Common myeloid progenitor, CD34-positive (primary cell): ENCODE measurements at regions not wholly inside any gene's neighbourhood (a gene's known extent, or its start where the extent isn't known, plus 50 kb on each side); places are given as distances from the start of the nearest gene placed in this dataset.

ENCODE experiments used
- CTCF ChIA-PET: fragments of 350-600 bp; sonication (Branson Sonifier 250); formaldehyde crosslinking; loops from one replicate; lab custom pipeline; 2021; ENCODE audit warnings: antibody characterized with exemption; lab: Charles Lee
- POLR2A ChIA-PET: fragments of 350-600 bp; sonication (Branson Sonifier 250); formaldehyde crosslinking; loops from one replicate; lab custom pipeline; 2021; ENCODE audit warnings: antibody characterized with exemption; lab: Charles Lee
- DNase-seq, 3 donors: peaks; one replicate each; pipeline versions ENCODE4 v3.0.0 to v3.0.0-alpha.2; 2013
- H3K27ac ChIP-seq, 2 experiments: 1 replicate in 1 of 2; 2 replicates in 1 of 2; pipeline ENCODE4 v1.7.0; 2013; ENCODE audit warnings: inconsistent platforms in 2 of 2, low read length in 2 of 2, mild to moderate bottlenecking in 2 of 2, low read depth in 1 of 2, moderate library complexity in 1 of 2; ENCODE audit not compliant: severe bottlenecking in 2 of 2, insufficient read depth in 1 of 2, poor library complexity in 1 of 2
- H3K27me3 ChIP-seq, 5 experiments: replicated peaks in 2 of 5; 1 replicate in 3 of 5; 2 replicates in 2 of 5; pipeline versions ENCODE4 v1.6.1 to v1.7.0; 2013; ENCODE audit warnings: low read length in 4 of 5, mild to moderate bottlenecking in 2 of 5, moderate library complexity in 2 of 5, inconsistent platforms in 1 of 5; ENCODE audit not compliant: insufficient read depth in 5 of 5, control insufficient read depth in 4 of 5
- H3K36me3 ChIP-seq, 4 experiments: 1 replicate in 2 of 4; 2 replicates in 2 of 4; pipeline versions ENCODE4 v1.6.1 to v1.7.0; 2013; ENCODE audit warnings: low read length in 3 of 4, control low read depth in 1 of 4, mild to moderate bottlenecking in 1 of 4; ENCODE audit not compliant: control insufficient read depth in 4 of 4, insufficient read depth in 4 of 4
- H3K4me1 ChIP-seq, 4 experiments: 1 replicate in 3 of 4; 2 replicates in 1 of 4; pipeline versions ENCODE4 v1.6.1 to v1.7.1; 2013; ENCODE audit warnings: low read length in 3 of 4, mild to moderate bottlenecking in 3 of 4, control low read depth in 1 of 4, inconsistent platforms in 1 of 4, moderate library complexity in 1 of 4; ENCODE audit not compliant: control insufficient read depth in 4 of 4, insufficient read depth in 4 of 4; ENCODE audit errors: control extremely low read depth in 1 of 4
- H3K4me3 ChIP-seq, 7 experiments: 1 replicate in 4 of 7; 2 replicates in 3 of 7; pipeline versions ENCODE4 v1.5.1 to v1.7.0; 2013; ENCODE audit warnings: mild to moderate bottlenecking in 7 of 7, low read length in 6 of 7, moderate library complexity in 6 of 7, inconsistent platforms in 2 of 7, low read depth in 2 of 7, control low read depth in 1 of 7; ENCODE audit not compliant: insufficient read depth in 4 of 7, control insufficient read depth in 1 of 7; ENCODE audit errors: extremely low read depth in 1 of 7
- H3K9me3 ChIP-seq, 5 experiments: 1 replicate in 4 of 5; 2 replicates in 1 of 5; pipeline versions ENCODE4 v1.6.1 to v1.7.1; 2013; ENCODE audit warnings: low read length in 4 of 5, mild to moderate bottlenecking in 2 of 5, inconsistent platforms in 1 of 5, low read depth in 1 of 5, moderate library complexity in 1 of 5; ENCODE audit not compliant: control insufficient read depth in 4 of 5, insufficient read depth in 2 of 5; ENCODE audit errors: control extremely low read depth in 1 of 5
- WGBS: methylation state at CpG from one replicate; pipeline ENCODE4 v1.1.5; 2013; ENCODE audit not compliant: insufficient coverage; 5-methylcytosine and 5-hydroxymethylcytosine counted together

DNA sequence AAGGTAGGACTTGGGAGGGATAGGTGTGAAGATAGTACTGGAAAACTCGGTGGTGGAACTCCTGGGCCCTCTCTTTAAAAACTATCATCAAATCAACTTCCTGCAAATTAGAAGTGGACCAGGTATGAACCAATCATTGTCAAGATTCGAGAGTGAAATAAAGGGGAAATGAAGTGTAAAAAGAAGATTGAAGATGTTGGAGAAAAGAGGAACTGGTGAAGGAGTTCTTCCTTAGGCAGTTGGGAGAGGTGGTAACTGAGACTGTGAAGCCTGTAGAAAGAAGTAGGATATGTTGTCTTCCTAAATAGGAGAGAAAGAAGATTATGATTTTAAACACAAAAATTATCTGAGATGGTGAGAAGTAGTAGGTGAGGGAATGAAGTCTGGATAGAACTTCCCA, 212.2 kb downstream of the PPP1R2C start:
- H3K27ac ChIP-seq = no peak overlapping the region
- H3K4me3 ChIP-seq = no peak overlapping the region
- no peaks in the 10 kb centered on the region for H3K9me3 ChIP-seq
- no peaks in the 10 kb centered on the region for H3K27me3 ChIP-seq
- peak in 2 of 3 donors; percentile 0 to 2 for DNase-seq
- no peaks in the 10 kb centered on the region for H3K4me1 ChIP-seq
- no peaks in the 10 kb centered on the region for H3K36me3 ChIP-seq
- WGBS = 14% methylated on average over 1 of the region's 2 CpGs
- ChIA-PET POLR2A (no interaction called here), CTCF (no interaction called here)

DNA sequence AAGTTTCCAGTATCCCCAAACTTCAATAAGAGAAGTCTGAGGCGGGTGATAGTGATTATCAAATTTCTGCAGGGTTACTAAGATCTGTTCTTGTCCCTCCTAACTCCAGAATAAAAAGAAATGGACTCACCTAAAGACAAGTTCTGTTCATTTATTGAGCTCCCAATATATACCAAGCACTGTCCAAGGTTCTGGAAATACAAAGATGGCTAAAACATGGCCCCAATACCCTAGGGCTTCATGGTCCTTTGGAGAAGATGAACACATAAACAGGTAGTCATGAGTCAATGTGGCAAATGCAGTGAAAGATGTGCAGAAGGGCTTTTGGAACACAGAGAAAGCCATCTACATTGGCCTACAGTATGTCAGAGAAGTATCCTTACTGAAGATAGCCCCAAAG, 231.2 kb downstream of the PPP1R2C start:
- WGBS = 80% methylated on average over 1 of the region's 1 CpG
- no peaks in the 10 kb centered on the region for H3K27me3 ChIP-seq
- ChIA-PET CTCF (no interaction called here), POLR2A (no interaction called here)
- H3K9me3 ChIP-seq = peaks cover 0 to 4% (median 0%) of the 10 kb centered on the region in 5 experiments
- no peak for DNase-seq
- H3K4me1 ChIP-seq = no peaks in the 10 kb centered on the region
- no peak overlapping the region for H3K27ac ChIP-seq
- no peak overlapping the region for H3K4me3 ChIP-seq
- H3K36me3 ChIP-seq = no peaks in the 10 kb centered on the region

GRCh38 chrX:42544883-42545282, 233.1 kb downstream of the PPP1R2C start:
- CTCF ChIA-PET = no interaction called here

GRCh38 chrX:42541554-42541953, 236.4 kb downstream of the PPP1R2C start:
- ChIA-PET CTCF (no interaction called here), POLR2A (no interaction called here)
- no peaks in the 10 kb centered on the region for H3K27me3 ChIP-seq
- H3K9me3 ChIP-seq = peaks cover 0 to 4% (median 0%) of the 10 kb centered on the region in 5 experiments
- H3K36me3 ChIP-seq = no peaks in the 10 kb centered on the region
- H3K4me3 ChIP-seq = no peak overlapping the region
- DNase-seq = no peak
- H3K27ac ChIP-seq = no peak overlapping the region
- no peaks in the 10 kb centered on the region for H3K4me1 ChIP-seq

More at GRCh38 chrX:42544883-42545282, 233.1 kb downstream of the PPP1R2C start:
- POLR2A ChIA-PET = no interaction called here
- no peak for DNase-seq
- Histone ChIP-seq H3K4me1 (no peaks in the 10 kb centered on the region), H3K27ac (no peak overlapping the region), H3K36me3 (no peaks in the 10 kb centered on the region), H3K27me3 (no peaks in the 10 kb centered on the region), H3K9me3 (peaks cover 0 to 4% (median 0%) of the 10 kb centered on the region in 5 experiments), H3K4me3 (no peak overlapping the region)
- WGBS = 89% methylated on average over 1 of the region's 2 CpGs

DNA sequence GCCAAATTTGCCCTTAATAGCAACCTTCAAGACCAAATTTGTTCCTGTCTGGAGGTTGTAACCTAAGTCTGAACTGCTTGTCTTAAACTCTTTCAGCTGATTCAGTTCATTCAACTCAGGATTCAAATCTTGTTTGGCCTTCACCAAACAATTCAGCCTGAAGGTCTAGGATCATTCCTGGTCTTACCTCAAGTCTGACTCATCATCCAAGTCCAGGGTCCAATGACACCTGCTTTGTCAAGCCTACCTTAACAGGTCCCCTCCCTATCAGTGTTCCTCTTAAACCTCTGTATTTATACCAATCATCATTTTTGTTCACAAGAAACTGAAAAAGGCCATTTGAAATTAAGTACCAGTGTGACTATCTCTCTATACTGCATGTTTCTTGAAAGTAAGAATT, 237.8 kb downstream of the PPP1R2C start:
- ChIA-PET CTCF (no interaction called here), POLR2A (no interaction called here)
- Histone ChIP-seq H3K27ac (no peak overlapping the region), H3K27me3 (no peaks in the 10 kb centered on the region), H3K36me3 (no peaks in the 10 kb centered on the region), H3K4me3 (no peak overlapping the region), H3K9me3 (peaks cover 0 to 4% (median 0%) of the 10 kb centered on the region in 5 experiments), H3K4me1 (no peaks in the 10 kb centered on the region)
- no peak for DNase-seq

DNA sequence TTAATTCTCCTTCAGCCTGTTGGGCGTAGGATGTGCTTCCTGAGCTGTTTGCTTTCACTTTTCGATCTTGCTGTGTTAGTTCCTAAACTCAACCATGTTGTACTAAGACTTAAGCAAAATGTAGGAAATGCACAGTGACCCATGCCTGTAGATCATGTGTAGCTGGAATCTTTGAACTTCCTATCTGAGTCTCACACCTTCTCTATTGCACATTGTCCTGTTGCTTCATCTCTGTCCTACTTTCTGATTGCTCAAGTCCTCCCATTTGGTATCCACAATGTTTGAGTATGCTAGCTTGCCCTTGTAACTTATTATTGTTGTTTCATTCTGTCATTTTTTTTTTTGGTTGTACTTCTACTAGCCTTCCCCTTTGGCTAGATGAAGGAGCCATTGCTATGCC, 239.6 kb downstream of the PPP1R2C start:
- 78% methylated on average over 2 of the region's 2 CpGs for WGBS
- no peak overlapping the region for H3K4me3 ChIP-seq
- no peak overlapping the region for H3K27ac ChIP-seq
- ChIA-PET POLR2A (no interaction called here), CTCF (no interaction called here)
- H3K36me3 ChIP-seq = no peaks in the 10 kb centered on the region
- no peaks in the 10 kb centered on the region for H3K4me1 ChIP-seq
- H3K27me3 ChIP-seq = no peaks in the 10 kb centered on the region
- no peak for DNase-seq
- peaks cover 0 to 4% (median under 1%) of the 10 kb centered on the region in 5 experiments for H3K9me3 ChIP-seq

DNA sequence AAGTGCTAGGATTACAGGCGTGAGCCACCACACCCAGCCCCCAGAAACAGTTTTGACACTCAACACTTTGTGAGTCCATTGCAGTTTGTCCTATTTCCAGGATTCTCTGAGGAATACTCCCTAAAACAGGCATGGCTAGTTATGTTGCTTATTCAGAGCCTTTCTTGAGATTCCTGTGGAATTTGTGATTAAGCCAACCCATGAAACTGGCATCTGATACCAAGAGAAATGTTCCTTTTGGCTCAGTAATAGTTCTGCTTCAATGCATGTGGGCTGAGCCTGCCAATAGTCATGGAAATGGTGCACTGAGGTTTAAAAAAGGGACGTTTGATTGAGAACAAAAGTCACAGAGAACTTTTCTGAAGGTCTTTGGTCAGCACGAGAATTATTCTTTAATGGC, 241.7 kb downstream of the PPP1R2C start:
- Histone ChIP-seq H3K27me3 (no peaks in the 10 kb centered on the region), H3K27ac (no peak overlapping the region), H3K4me1 (no peaks in the 10 kb centered on the region), H3K4me3 (no peak overlapping the region), H3K9me3 (peaks cover 0 to 1% (median 0%) of the 10 kb centered on the region in 5 experiments), H3K36me3 (no peaks in the 10 kb centered on the region)
- no peak for DNase-seq
- POLR2A ChIA-PET = no interaction called here
- WGBS = 88% methylated on average over 2 of the region's 3 CpGs
- CTCF ChIA-PET = no interaction called here
